ENCODE measurements at regions not wholly inside any gene's neighbourhood (a gene's known extent, or its start where the extent isn't known, plus 50 kb on each side); places are given as distances from the start of the nearest gene placed in this dataset.

DNA sequence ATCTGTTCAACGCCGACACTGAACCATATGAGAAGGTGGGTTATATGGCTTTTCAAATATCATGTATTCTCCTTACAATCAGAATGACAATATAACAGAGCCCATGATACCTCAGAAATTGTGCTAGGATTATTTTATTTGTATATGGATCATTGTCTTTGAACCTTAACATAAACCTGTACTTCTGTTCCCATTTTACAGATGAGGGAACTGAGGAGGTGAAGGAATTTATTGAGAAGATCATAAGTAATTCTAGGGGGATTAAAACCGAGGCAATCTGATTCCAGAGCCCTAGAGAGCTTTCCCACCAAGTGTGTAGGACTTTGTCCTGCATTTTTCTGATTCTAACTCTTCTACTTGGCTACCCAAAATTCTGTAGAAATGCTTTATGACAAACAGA is 279.8 kb upstream of the FANCL start:
- Histone ChIP-seq H3K27me3 (ENCODE audit: insufficient read depth, low read depth, severe bottlenecking) (no peaks in the 10 kb centered on the region), H3K27ac (no peak overlapping the region), H3K4me3 (ENCODE audit: low read depth, low read length) (no peak overlapping the region), H3K36me3 (no peaks in the 10 kb centered on the region), H3K9me3 (ENCODE audit: severe bottlenecking) (no peaks in the 10 kb centered on the region)
- DNase-seq: no peak
- TF ChIP-seq, protein P1, sequence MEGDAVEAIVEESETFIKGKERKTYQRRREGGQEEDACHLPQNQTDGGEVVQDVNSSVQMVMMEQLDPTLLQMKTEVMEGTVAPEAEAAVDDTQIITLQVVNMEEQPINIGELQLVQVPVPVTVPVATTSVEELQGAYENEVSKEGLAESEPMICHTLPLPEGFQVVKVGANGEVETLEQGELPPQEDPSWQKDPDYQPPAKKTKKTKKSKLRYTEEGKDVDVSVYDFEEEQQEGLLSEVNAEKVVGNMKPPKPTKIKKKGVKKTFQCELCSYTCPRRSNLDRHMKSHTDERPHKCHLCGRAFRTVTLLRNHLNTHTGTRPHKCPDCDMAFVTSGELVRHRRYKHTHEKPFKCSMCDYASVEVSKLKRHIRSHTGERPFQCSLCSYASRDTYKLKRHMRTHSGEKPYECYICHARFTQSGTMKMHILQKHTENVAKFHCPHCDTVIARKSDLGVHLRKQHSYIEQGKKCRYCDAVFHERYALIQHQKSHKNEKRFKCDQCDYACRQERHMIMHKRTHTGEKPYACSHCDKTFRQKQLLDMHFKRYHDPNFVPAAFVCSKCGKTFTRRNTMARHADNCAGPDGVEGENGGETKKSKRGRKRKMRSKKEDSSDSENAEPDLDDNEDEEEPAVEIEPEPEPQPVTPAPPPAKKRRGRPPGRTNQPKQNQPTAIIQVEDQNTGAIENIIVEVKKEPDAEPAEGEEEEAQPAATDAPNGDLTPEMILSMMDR (IDR thresholded peaks at IDR 0.05; ENCODE audit: low read depth, low read length): no peak

DNA sequence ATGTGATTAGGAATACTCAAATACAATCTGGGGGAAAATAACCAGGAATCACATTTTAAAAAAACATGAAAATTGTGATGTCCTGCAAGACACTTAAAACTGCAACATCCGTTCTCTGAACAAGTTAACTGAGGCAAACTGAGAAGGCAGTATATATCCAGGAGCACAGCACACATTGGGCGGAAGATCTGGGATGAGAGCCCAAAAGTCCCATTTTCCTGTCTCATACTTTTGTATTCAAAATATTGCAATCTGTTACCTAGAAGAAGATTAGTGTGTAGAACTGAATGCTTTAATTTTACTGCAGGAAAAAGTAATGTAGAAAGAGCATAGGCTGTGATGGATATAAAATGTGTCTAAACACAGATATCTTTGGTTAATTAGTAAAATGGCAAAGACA is 276.8 kb upstream of the FANCL start:
- H3K27me3 ChIP-seq (ENCODE audit: insufficient read depth, low read depth, severe bottlenecking): no peaks in the 10 kb centered on the region
- no peak for DNase-seq
- H3K4me3 ChIP-seq (ENCODE audit: low read depth, low read length): no peak overlapping the region
- H3K9me3 ChIP-seq (ENCODE audit: severe bottlenecking): no peaks in the 10 kb centered on the region
- H3K27ac ChIP-seq: no peak overlapping the region
- TF ChIP-seq, protein P1 (IDR thresholded peaks at IDR 0.05; ENCODE audit: low read depth, low read length): no peak
- no peaks in the 10 kb centered on the region for H3K36me3 ChIP-seq

DNA sequence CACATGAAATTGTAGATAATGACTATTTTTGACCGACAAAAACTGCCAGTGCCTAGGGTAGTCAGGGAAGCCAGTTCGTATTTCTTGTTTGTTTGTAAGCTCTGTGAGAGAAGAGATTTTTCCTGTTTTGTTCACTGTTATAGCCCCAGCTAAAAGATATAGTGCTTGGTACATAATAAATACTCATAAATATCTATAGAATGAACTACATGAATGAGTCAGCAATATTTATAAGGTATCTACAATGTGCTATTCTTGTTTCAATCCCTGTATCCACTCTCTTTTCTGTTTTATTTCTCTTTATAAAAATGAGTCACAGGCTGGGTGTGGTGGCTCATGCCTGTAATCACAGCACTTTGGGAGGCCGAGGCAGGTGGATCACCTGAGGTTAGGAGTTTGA is 275.6 kb upstream of the FANCL start:
- Histone ChIP-seq H3K27me3 (ENCODE audit: insufficient read depth, low read depth, severe bottlenecking) (no peaks in the 10 kb centered on the region), H3K4me3 (ENCODE audit: low read depth, low read length) (no peak overlapping the region), H3K27ac (no peak overlapping the region), H3K36me3 (no peaks in the 10 kb centered on the region), H3K9me3 (ENCODE audit: severe bottlenecking) (no peaks in the 10 kb centered on the region)
- DNase-seq: no peak
- TF ChIP-seq, protein P1 (IDR thresholded peaks at IDR 0.05; ENCODE audit: low read depth, low read length): no peak

DNA sequence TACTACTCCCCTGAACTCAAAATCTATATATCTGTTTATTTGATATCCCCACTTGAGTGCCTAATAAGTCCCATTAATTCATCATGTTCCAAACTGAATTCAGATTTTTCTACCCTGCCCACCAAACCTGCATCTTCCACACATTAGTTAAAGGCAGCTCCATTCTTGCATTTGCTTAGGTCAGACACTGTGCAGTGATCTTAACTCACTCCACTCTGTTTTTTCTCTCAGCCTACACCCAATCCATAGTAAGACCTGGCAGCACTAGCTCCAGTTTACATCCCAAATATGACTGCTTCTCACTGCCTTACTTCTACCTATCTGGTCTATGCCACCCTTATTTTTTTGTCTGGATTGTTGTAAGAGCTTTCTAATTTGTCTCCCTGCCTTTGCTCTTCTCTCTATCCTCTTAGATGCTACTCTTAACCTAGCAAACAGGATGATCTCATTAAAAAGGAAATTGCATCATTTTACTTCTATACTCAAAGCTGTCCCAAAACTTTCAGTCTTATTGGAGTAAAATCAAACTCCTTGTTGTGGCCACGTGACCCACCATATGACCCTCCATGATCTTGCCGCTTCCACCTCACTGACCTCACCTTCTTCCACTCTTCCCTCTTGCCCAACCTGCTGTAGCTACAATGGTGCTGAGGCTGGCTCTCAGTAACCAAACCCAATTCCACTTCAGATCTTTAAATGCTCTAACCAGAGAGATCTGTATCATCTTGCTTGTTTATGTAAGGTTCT is 274.9 kb upstream of the FANCL start:
- no peaks in the 10 kb centered on the region for H3K9me3 ChIP-seq (ENCODE audit: severe bottlenecking)
- no peaks in the 10 kb centered on the region for H3K27me3 ChIP-seq (ENCODE audit: insufficient read depth, low read depth, severe bottlenecking)
- TF ChIP-seq, protein P1 (IDR thresholded peaks at IDR 0.05; ENCODE audit: low read depth, low read length): no peak
- H3K36me3 ChIP-seq: no peaks in the 10 kb centered on the region
- no peak overlapping the region for H3K4me3 ChIP-seq (ENCODE audit: low read depth, low read length)
- DNase-seq: no peak
- H3K27ac ChIP-seq: no peak overlapping the region

DNA sequence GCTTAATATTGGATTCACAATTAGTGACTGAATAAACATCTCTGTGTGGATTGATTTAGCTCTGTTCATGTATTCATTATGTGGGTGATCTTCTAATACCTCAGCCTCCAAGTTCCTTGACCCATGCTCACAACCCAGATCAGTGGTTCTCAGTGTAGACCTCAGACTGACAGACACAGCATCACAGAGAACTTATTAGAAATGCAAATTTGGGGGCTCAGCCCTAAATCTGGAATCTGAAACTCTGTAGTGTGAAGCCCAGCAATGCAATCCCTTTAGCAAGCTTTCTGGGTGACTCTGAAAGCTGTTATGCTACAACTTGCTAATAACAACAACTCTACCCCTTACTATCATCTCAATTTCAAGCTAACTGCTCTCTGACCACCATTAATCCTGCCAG is 273.1 kb upstream of the FANCL start:
- Histone ChIP-seq H3K9me3 (ENCODE audit: severe bottlenecking) (no peaks in the 10 kb centered on the region), H3K27ac (no peak overlapping the region), H3K4me3 (ENCODE audit: low read depth, low read length) (no peak overlapping the region), H3K36me3 (no peaks in the 10 kb centered on the region), H3K27me3 (ENCODE audit: insufficient read depth, low read depth, severe bottlenecking) (no peaks in the 10 kb centered on the region)
- TF ChIP-seq, protein P1 (IDR thresholded peaks at IDR 0.05; ENCODE audit: low read depth, low read length): no peak
- no peak for DNase-seq

DNA sequence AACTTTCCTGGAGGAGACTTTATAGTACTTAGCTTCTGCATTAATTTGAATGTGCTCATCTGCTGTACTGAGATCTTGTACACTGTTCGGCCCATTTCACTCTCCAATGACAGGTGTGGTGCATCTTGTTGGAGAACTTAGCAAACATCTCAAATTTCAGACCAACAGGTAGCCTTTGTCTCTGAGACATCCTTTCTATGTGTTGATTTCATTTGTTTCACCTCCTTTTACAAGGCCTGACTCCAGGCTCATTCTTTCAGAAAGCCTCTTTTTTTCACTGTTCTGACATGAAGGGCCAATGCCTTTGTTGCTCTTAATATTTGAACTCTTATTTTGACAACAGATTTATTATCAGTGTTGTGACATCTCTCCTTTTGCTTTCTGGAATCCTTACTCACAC is 271.8 kb upstream of the FANCL start:
- Histone ChIP-seq H3K9me3 (ENCODE audit: severe bottlenecking) (no peaks in the 10 kb centered on the region), H3K36me3 (no peaks in the 10 kb centered on the region), H3K27ac (no peak overlapping the region), H3K27me3 (ENCODE audit: insufficient read depth, low read depth, severe bottlenecking) (no peaks in the 10 kb centered on the region), H3K4me3 (ENCODE audit: low read depth, low read length) (no peak overlapping the region)
- TF ChIP-seq, protein P1 (IDR thresholded peaks at IDR 0.05; ENCODE audit: low read depth, low read length): no peak
- DNase-seq: no peak

All from WERI-Rb-1 (cell line).